Activated T-helper 1 cell treated with anti-CD3 and anti-CD28 coated beads, Interleukin-12 subunit alpha, Interleukin-12 subunit beta, Interleukin-2, Interleukin-4 antibody, amounts not matched to agents 30 ng/mL and 10 ng/mL and 1 ng/mL, durations not matched to agents 14 hours and 24 hours and 36 hours (primary cell): ENCODE measurements at regions not wholly inside any gene's neighbourhood (a gene's known extent, or its start where the extent isn't known, plus 50 kb on each side); places are given as distances from the start of the nearest gene placed in this dataset.
"Not testable (repeated sequence)": the region's sequence is repeated elsewhere in the genome, so short reads cannot be mapped to it uniquely, and the experiment has no call there.

ENCODE experiments used
- DNase-seq: peaks from one replicate; pipeline ENCODE4 v3.0.0; 2021; ENCODE audit warnings: low spot score
- H3K27ac Mint-ChIP-seq: one replicate; pipeline ENCODE4 v1.8.0; 2021; ENCODE audit warnings: mild to moderate bottlenecking, mixed read lengths
- H3K27me3 Mint-ChIP-seq: one replicate; pipeline ENCODE4 v1.8.0; 2022; ENCODE audit warnings: mild to moderate bottlenecking, moderate library complexity, mixed read lengths; ENCODE audit not compliant: insufficient read depth
- H3K36me3 Mint-ChIP-seq: one replicate; pipeline ENCODE4 v1.8.0; 2021; ENCODE audit warnings: low read depth, mixed read lengths
- H3K4me1 Mint-ChIP-seq: one replicate; pipeline ENCODE4 v1.8.0; 2021; ENCODE audit warnings: low read depth, mixed read lengths
- H3K4me3 Mint-ChIP-seq: one replicate; pipeline ENCODE4 v1.8.0; 2021; ENCODE audit warnings: mild to moderate bottlenecking, moderate library complexity, mixed read lengths
- H3K9me3 Mint-ChIP-seq: one replicate; pipeline ENCODE4 v1.8.0; 2021; ENCODE audit warnings: mixed read lengths
- intact Hi-C: fragments of 100-400 bp; cut with micrococcal nuclease; formaldehyde crosslinking; loops from one replicate; pipeline ENCODE4 v1.15.1; 2024

- intact Hi-C loops: no loop called here
- no peaks in the 10 kb centered on the region for H3K4me1 Mint-ChIP-seq
These were observed 107.3 kb upstream of the FAM98A start for GRCh38 chr2:33706410-33706809.

GRCh38 chr2:33704406-33704855 is 105.3 kb upstream of the FAM98A start:
- Mint-ChIP-seq H3K27ac (no peak overlapping the region), H3K9me3 (no peaks in the 10 kb centered on the region), H3K27me3 (peaks cover 1% of the 10 kb centered on the region), H3K36me3 (no peaks in the 10 kb centered on the region), H3K4me3 (no peak overlapping the region), H3K4me1 (no peaks in the 10 kb centered on the region)
- intact Hi-C loops: no loop called here
- DNase-seq: no peak

More at GRCh38 chr2:33706410-33706809, 107.3 kb upstream of the FAM98A start:
- H3K36me3 Mint-ChIP-seq: no peaks in the 10 kb centered on the region
- peaks cover 1% of the 10 kb centered on the region for H3K27me3 Mint-ChIP-seq
- no peak overlapping the region for H3K4me3 Mint-ChIP-seq
- DNase-seq: no peak
- H3K9me3 Mint-ChIP-seq: no peaks in the 10 kb centered on the region
- H3K27ac Mint-ChIP-seq: no peak overlapping the region

- no peaks in the 10 kb centered on the region for H3K4me1 Mint-ChIP-seq
- H3K27ac Mint-ChIP-seq: no peak overlapping the region
- no peaks in the 10 kb centered on the region for H3K36me3 Mint-ChIP-seq
- no peak overlapping the region for H3K4me3 Mint-ChIP-seq
- no peaks in the 10 kb centered on the region for H3K9me3 Mint-ChIP-seq
- no peaks in the 10 kb centered on the region for H3K27me3 Mint-ChIP-seq
- no peak for DNase-seq
- intact Hi-C loops: no loop called here
These were observed 97.1 kb upstream of the FAM98A start for GRCh38 chr2:33696234-33696633.

GRCh38 chr2:33694904-33695303 is 95.8 kb upstream of the FAM98A start:
- H3K27me3 Mint-ChIP-seq: no peaks in the 10 kb centered on the region
- H3K4me3 Mint-ChIP-seq: no peak overlapping the region
- H3K9me3 Mint-ChIP-seq: peaks cover 7% of the 10 kb centered on the region
- no peak overlapping the region for H3K27ac Mint-ChIP-seq
- H3K4me1 Mint-ChIP-seq: no peaks in the 10 kb centered on the region
- H3K36me3 Mint-ChIP-seq: no peaks in the 10 kb centered on the region
- no peak for DNase-seq
- intact Hi-C loops: no loop called here

- H3K27me3 Mint-ChIP-seq, DNase-seq, H3K4me1 Mint-ChIP-seq, intact Hi-C loops, H3K27ac Mint-ChIP-seq, H3K4me3 Mint-ChIP-seq, H3K36me3 Mint-ChIP-seq: not testable (repeated sequence)
- H3K9me3 Mint-ChIP-seq: peaks cover 18% of the 10 kb centered on the region
These were observed 91.6 kb upstream of the FAM98A start for GRCh38 chr2:33690686-33691085.

GRCh38 chr2:33681364-33681757 is 82.3 kb upstream of the FAM98A start:
- Mint-ChIP-seq H3K27me3 (peaks cover 2% of the 10 kb centered on the region), H3K4me1 (no peaks in the 10 kb centered on the region), H3K27ac (no peak overlapping the region), H3K36me3 (no peaks in the 10 kb centered on the region), H3K4me3 (no peak overlapping the region), H3K9me3 (no peaks in the 10 kb centered on the region)
- DNase-seq: no peak
- intact Hi-C loops: no loop called here

GRCh38 chr2:33680644-33681363 is 81.7 kb upstream of the FAM98A start:
- intact Hi-C loops: no loop called here
- no peaks in the 10 kb centered on the region for H3K9me3 Mint-ChIP-seq
- H3K27ac Mint-ChIP-seq: no peak overlapping the region

GRCh38 chr2:33678436-33678835 is 79.3 kb upstream of the FAM98A start:
- Mint-ChIP-seq H3K36me3 (no peaks in the 10 kb centered on the region), H3K27ac (no peak overlapping the region), H3K9me3 (no peaks in the 10 kb centered on the region), H3K27me3 (no peaks in the 10 kb centered on the region), H3K4me1 (no peaks in the 10 kb centered on the region), H3K4me3 (no peak overlapping the region)
- intact Hi-C loops: no loop called here
- DNase-seq: no peak

More at GRCh38 chr2:33680644-33681363, 81.7 kb upstream of the FAM98A start:
- DNase-seq: no peak
- peaks cover 2% of the 10 kb centered on the region for H3K27me3 Mint-ChIP-seq
- H3K4me1 Mint-ChIP-seq: no peaks in the 10 kb centered on the region
- no peak overlapping the region for H3K4me3 Mint-ChIP-seq
- no peaks in the 10 kb centered on the region for H3K36me3 Mint-ChIP-seq

- intact Hi-C loops: no loop called here
- H3K9me3 Mint-ChIP-seq: no peaks in the 10 kb centered on the region
- no peak overlapping the region for H3K4me3 Mint-ChIP-seq
- H3K27me3 Mint-ChIP-seq: no peaks in the 10 kb centered on the region
- H3K27ac Mint-ChIP-seq: no peak overlapping the region
- DNase-seq: no peak
- H3K36me3 Mint-ChIP-seq: no peaks in the 10 kb centered on the region
- H3K4me1 Mint-ChIP-seq: no peaks in the 10 kb centered on the region
These were observed 74.8 kb upstream of the FAM98A start for GRCh38 chr2:33673937-33674336.

GRCh38 chr2:33672896-33673295 is 73.8 kb upstream of the FAM98A start:
- intact Hi-C loops: no loop called here
- Mint-ChIP-seq H3K27ac (no peak overlapping the region), H3K4me1 (no peaks in the 10 kb centered on the region), H3K27me3 (no peaks in the 10 kb centered on the region), H3K36me3 (no peaks in the 10 kb centered on the region), H3K9me3 (no peaks in the 10 kb centered on the region), H3K4me3 (no peak overlapping the region)
- no peak for DNase-seq

- Mint-ChIP-seq H3K27me3 (no peaks in the 10 kb centered on the region), H3K36me3 (no peaks in the 10 kb centered on the region), H3K27ac (no peak overlapping the region), H3K4me3 (no peak overlapping the region), H3K4me1 (no peaks in the 10 kb centered on the region), H3K9me3 (no peaks in the 10 kb centered on the region)
- intact Hi-C loops: no loop called here
- DNase-seq: no peak
These were observed 73.3 kb upstream of the FAM98A start for GRCh38 chr2:33672389-33672788.

- no peaks in the 10 kb centered on the region for H3K36me3 Mint-ChIP-seq
- no peak for DNase-seq
- intact Hi-C loops: no loop called here
- H3K27me3 Mint-ChIP-seq: no peaks in the 10 kb centered on the region
- no peaks in the 10 kb centered on the region for H3K4me1 Mint-ChIP-seq
- H3K9me3 Mint-ChIP-seq: no peaks in the 10 kb centered on the region
- H3K4me3 Mint-ChIP-seq: no peak overlapping the region
- no peak overlapping the region for H3K27ac Mint-ChIP-seq
These were observed 72.1 kb upstream of the FAM98A start for GRCh38 chr2:33671198-33671597.

GRCh38 chr2:33670392-33670937 is 71.4 kb upstream of the FAM98A start:
- Mint-ChIP-seq H3K9me3 (peaks cover 4% of the 10 kb centered on the region), H3K4me1 (no peaks in the 10 kb centered on the region), H3K4me3 (no peak overlapping the region), H3K27me3 (no peaks in the 10 kb centered on the region), H3K36me3 (no peaks in the 10 kb centered on the region), H3K27ac (no peak overlapping the region)
- DNase-seq: no peak
- intact Hi-C loops: no loop called here

GRCh38 chr2:33666879-33667278 is 67.8 kb upstream of the FAM98A start:
- Mint-ChIP-seq H3K4me1 (no peaks in the 10 kb centered on the region), H3K27ac (no peak overlapping the region), H3K9me3 (peaks cover 18% of the 10 kb centered on the region), H3K36me3 (no peaks in the 10 kb centered on the region), H3K27me3 (no peaks in the 10 kb centered on the region), H3K4me3 (no peak overlapping the region)
- intact Hi-C loops: no loop called here
- no peak for DNase-seq
